Ascending aorta (tissue), 2 donors: ENCODE measurements at regions not wholly inside any gene's neighbourhood (a gene's known extent, or its start where the extent isn't known, plus 50 kb on each side); places are given as distances from the start of the nearest gene placed in this dataset.

ENCODE experiments used
- DNase-seq, 2 donors: peaks; one replicate each; pipeline ENCODE4 v3.0.0-alpha.2; 2019; ENCODE audit warnings: low spot score in 2 of 2
- H3K27ac ChIP-seq, 2 donors: fragments of 200-600 bp; sonication (generic); one replicate each; pipeline ENCODE4 v1.5.1; 2016 to 2017; ENCODE audit warnings: mild to moderate bottlenecking in 1 of 2
- H3K27me3 ChIP-seq: fragments of 200-600 bp; sonication (generic); one replicate; pipeline ENCODE4 v1.5.1; 2017
- H3K36me3 ChIP-seq, 2 donors: fragments of 200-600 bp; sonication (generic); one replicate each; pipeline ENCODE4 v1.5.1; 2016
- H3K4me1 ChIP-seq, 2 donors: fragments of 200-600 bp; sonication (generic); one replicate each; pipeline ENCODE4 v1.5.1; 2016 to 2017; ENCODE audit warnings: mild to moderate bottlenecking in 1 of 2
- H3K4me3 ChIP-seq, 2 donors: fragments of 200-600 bp; sonication (generic); one replicate each; pipeline ENCODE4 v1.5.1; 2016 to 2017; ENCODE audit warnings: mild to moderate bottlenecking in 1 of 2
- H3K9me3 ChIP-seq, 2 donors: fragments of 200-600 bp; sonication (generic); one replicate each; pipeline ENCODE4 v1.5.1; 2016
- CTCF ChIP-seq, 3 experiments: fragments of 200-600 bp in 2 of 3; fragments of 450-650 bp in 1 of 3; sonication (generic) in 2 of 3; IDR thresholded peaks; one replicate each; pipeline ENCODE4 v1.5.1; 2016 to 2019; ENCODE audit warnings: antibody characterized with exemption in 3 of 3, mild to moderate bottlenecking in 1 of 3, moderate library complexity in 1 of 3
- intact Hi-C: fragments of 100-400 bp; cut with DNase I; formaldehyde crosslinking; loops from one replicate; pipeline ENCODE4 v1.15.1; 2023

- H3K36me3 ChIP-seq: no peaks in the 10 kb centered on the region
- no peak for DNase-seq
- H3K4me3 ChIP-seq: no peak overlapping the region
These were observed 1044.0 kb upstream of the ADGRL4 start for GRCh38 chr1:80050523-80050922.

GRCh38 chr1:80050085-80050484 is 1043.6 kb upstream of the ADGRL4 start:
- Histone ChIP-seq H3K27me3 (no peaks in the 10 kb centered on the region), H3K4me1 (no peaks in the 10 kb centered on the region), H3K36me3 (no peaks in the 10 kb centered on the region), H3K4me3 (no peak overlapping the region), H3K27ac (no peak overlapping the region), H3K9me3 (no peaks in the 10 kb centered on the region)
- no peak for DNase-seq
- TF ChIP-seq CTCF (IDR thresholded peaks at IDR 0.05): no peak
- intact Hi-C loops: no loop called here

More at GRCh38 chr1:80050523-80050922, 1044.0 kb upstream of the ADGRL4 start:
- no peaks in the 10 kb centered on the region for H3K9me3 ChIP-seq
- no peak overlapping the region for H3K27ac ChIP-seq
- intact Hi-C loops: no loop called here
- no peak for TF ChIP-seq CTCF (IDR thresholded peaks at IDR 0.05)
- no peaks in the 10 kb centered on the region for H3K27me3 ChIP-seq
- H3K4me1 ChIP-seq: no peaks in the 10 kb centered on the region

GRCh38 chr1:80048716-80049115 is 1042.2 kb upstream of the ADGRL4 start:
- intact Hi-C loops: no loop called here
- H3K27me3 ChIP-seq: no peaks in the 10 kb centered on the region
- no peaks in the 10 kb centered on the region for H3K36me3 ChIP-seq
- H3K27ac ChIP-seq: no peak overlapping the region
- DNase-seq: no peak
- no peak for TF ChIP-seq CTCF (IDR thresholded peaks at IDR 0.05)
- no peaks in the 10 kb centered on the region for H3K9me3 ChIP-seq
- no peaks in the 10 kb centered on the region for H3K4me1 ChIP-seq
- H3K4me3 ChIP-seq: no peak overlapping the region

GRCh38 chr1:80047791-80048190 is 1041.3 kb upstream of the ADGRL4 start:
- H3K4me1 ChIP-seq: no peaks in the 10 kb centered on the region
- no peak overlapping the region for H3K27ac ChIP-seq
- H3K4me3 ChIP-seq: no peak overlapping the region
- no peaks in the 10 kb centered on the region for H3K27me3 ChIP-seq
- intact Hi-C loops: no loop called here
- no peaks in the 10 kb centered on the region for H3K9me3 ChIP-seq
- no peak for DNase-seq
- H3K36me3 ChIP-seq: no peaks in the 10 kb centered on the region
- TF ChIP-seq CTCF (IDR thresholded peaks at IDR 0.05): no peak

- Histone ChIP-seq H3K27me3 (no peaks in the 10 kb centered on the region), H3K36me3 (no peaks in the 10 kb centered on the region), H3K9me3 (no peaks in the 10 kb centered on the region), H3K4me1 (no peaks in the 10 kb centered on the region), H3K27ac (no peak overlapping the region), H3K4me3 (no peak overlapping the region)
- no peak for DNase-seq
- intact Hi-C loops: no loop called here
- no peak for TF ChIP-seq CTCF (IDR thresholded peaks at IDR 0.05)
These were observed 1038.1 kb upstream of the ADGRL4 start for GRCh38 chr1:80044662-80045061.
